ENCODE measurements at regions not wholly inside any gene's neighbourhood (a gene's known extent, or its start where the extent isn't known, plus 50 kb on each side); places are given as distances from the start of the nearest gene placed in this dataset.
A peak's percentile ranks its signal among the peaks of the same experiment; 100 is the strongest.
"Not testable (repeated sequence)": the region's sequence is repeated elsewhere in the genome, so short reads cannot be mapped to it uniquely, and the experiment has no call there.

- H3K9ac ChIP-seq (ENCODE audit: low read length); H3K27me3 ChIP-seq (ENCODE audit: control insufficient read depth, insufficient read depth, low read length); H3K36me3 ChIP-seq (ENCODE audit: control insufficient read depth, low read depth, low read length); H3K4me1 ChIP-seq (ENCODE audit: control insufficient read depth, low read depth, low read length); H3K4me3 ChIP-seq (ENCODE audit: low read length); H3K9me3 ChIP-seq (ENCODE audit: control insufficient read depth, low read depth, low read length); H3K27ac ChIP-seq (ENCODE audit: low read length): not testable (repeated sequence)
Measured at GRCh38 chr1:222470252-222470805, 77.6 kb downstream of the HHIPL2 start.

- no peak overlapping the region for H3K9ac ChIP-seq (ENCODE audit: low read length)
- no peaks in the 10 kb centered on the region for H3K36me3 ChIP-seq (ENCODE audit: control insufficient read depth, low read depth, low read length)
- no peaks in the 10 kb centered on the region for H3K4me1 ChIP-seq (ENCODE audit: control insufficient read depth, low read depth, low read length)
- H3K4me3 ChIP-seq (ENCODE audit: low read length) = no peak overlapping the region
- H3K27me3 ChIP-seq (ENCODE audit: control insufficient read depth, insufficient read depth, low read length) = no peaks in the 10 kb centered on the region
- H3K27ac ChIP-seq (ENCODE audit: low read length) = no peak overlapping the region
- H3K9me3 ChIP-seq (ENCODE audit: control insufficient read depth, low read depth, low read length) = no peaks in the 10 kb centered on the region
Measured at GRCh38 chr1:222466150-222466865, 81.6 kb downstream of the HHIPL2 start.

- H3K4me1 ChIP-seq (ENCODE audit: control insufficient read depth, low read depth, low read length) = no peaks in the 10 kb centered on the region
- peak overlapping the region; percentile 85 for H3K9ac ChIP-seq (ENCODE audit: low read length)
- peak overlapping the region; percentile 77 for H3K27ac ChIP-seq (ENCODE audit: low read length)
- no peaks in the 10 kb centered on the region for H3K9me3 ChIP-seq (ENCODE audit: control insufficient read depth, low read depth, low read length)
- H3K4me3 ChIP-seq (ENCODE audit: low read length) = peak overlapping the region; percentile 79
- H3K27me3 ChIP-seq (ENCODE audit: control insufficient read depth, insufficient read depth, low read length) = no peaks in the 10 kb centered on the region
- H3K36me3 ChIP-seq (ENCODE audit: control insufficient read depth, low read depth, low read length) = no peaks in the 10 kb centered on the region
Measured at GRCh38 chr1:222465211-222466041, 82.5 kb downstream of the HHIPL2 start.

- Histone ChIP-seq H3K9ac (ENCODE audit: low read length) (peak overlapping the region; percentile 46), H3K27ac (ENCODE audit: low read length) (no peak overlapping the region)
Measured at GRCh38 chr1:222464841-222465210, 83.1 kb downstream of the HHIPL2 start.

DNA sequence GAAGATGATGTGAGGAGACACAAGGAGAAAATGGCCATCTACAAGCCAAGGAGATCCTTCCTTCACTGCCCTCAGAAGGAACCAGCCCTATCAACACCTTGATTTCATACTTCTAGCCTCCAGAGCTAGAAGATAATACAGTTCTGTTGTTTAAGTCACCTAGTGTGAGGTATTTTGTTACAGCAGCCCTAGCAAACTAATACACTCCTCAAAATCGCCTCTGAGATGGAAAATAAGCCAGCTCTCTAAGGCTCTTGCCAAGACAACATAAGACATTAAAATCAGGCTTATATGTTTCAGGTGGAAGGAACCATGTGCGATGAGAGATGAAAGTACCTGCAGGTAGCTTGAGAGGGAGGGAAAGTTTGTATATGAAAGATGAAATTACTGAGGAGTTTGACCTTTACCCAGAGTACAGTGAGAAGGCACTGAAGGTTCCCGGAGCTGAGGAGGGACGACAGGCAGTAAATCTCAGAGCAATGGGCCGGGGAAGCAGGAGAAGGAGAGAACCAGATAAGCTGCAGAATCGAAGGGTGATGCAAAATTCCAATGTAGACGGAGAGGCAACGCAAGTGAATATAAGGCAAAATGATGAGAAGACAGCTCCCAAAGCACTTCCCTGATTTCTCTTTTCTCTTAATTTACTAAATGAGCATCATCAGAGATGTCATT lies 84.7 kb downstream of the HHIPL2 start:
- Histone ChIP-seq H3K9me3 (ENCODE audit: control insufficient read depth, low read depth, low read length) (no peaks in the 10 kb centered on the region), H3K9ac (ENCODE audit: low read length) (no peak overlapping the region), H3K27ac (ENCODE audit: low read length) (no peak overlapping the region), H3K27me3 (ENCODE audit: control insufficient read depth, insufficient read depth, low read length) (no peaks in the 10 kb centered on the region), H3K4me1 (ENCODE audit: control insufficient read depth, low read depth, low read length) (no peaks in the 10 kb centered on the region), H3K36me3 (ENCODE audit: control insufficient read depth, low read depth, low read length) (no peaks in the 10 kb centered on the region), H3K4me3 (ENCODE audit: low read length) (no peak overlapping the region)

More at GRCh38 chr1:222464841-222465210, 83.1 kb downstream of the HHIPL2 start:
- peak overlapping the region; percentile 79 for H3K4me3 ChIP-seq (ENCODE audit: low read length)
- no peaks in the 10 kb centered on the region for H3K36me3 ChIP-seq (ENCODE audit: control insufficient read depth, low read depth, low read length)
- no peaks in the 10 kb centered on the region for H3K4me1 ChIP-seq (ENCODE audit: control insufficient read depth, low read depth, low read length)
- H3K9me3 ChIP-seq (ENCODE audit: control insufficient read depth, low read depth, low read length) = no peaks in the 10 kb centered on the region
- no peaks in the 10 kb centered on the region for H3K27me3 ChIP-seq (ENCODE audit: control insufficient read depth, insufficient read depth, low read length)

- Histone ChIP-seq H3K36me3 (ENCODE audit: control insufficient read depth, low read depth, low read length) (no peaks in the 10 kb centered on the region), H3K27ac (ENCODE audit: low read length) (no peak overlapping the region), H3K27me3 (ENCODE audit: control insufficient read depth, insufficient read depth, low read length) (no peaks in the 10 kb centered on the region), H3K9me3 (ENCODE audit: control insufficient read depth, low read depth, low read length) (peaks cover 2% of the 10 kb centered on the region), H3K9ac (ENCODE audit: low read length) (no peak overlapping the region), H3K4me3 (ENCODE audit: low read length) (no peak overlapping the region), H3K4me1 (ENCODE audit: control insufficient read depth, low read depth, low read length) (no peaks in the 10 kb centered on the region)
Measured at GRCh38 chr1:222462601-222463000, 85.3 kb downstream of the HHIPL2 start.

GRCh38 chr1:222461941-222462340 lies 86.0 kb downstream of the HHIPL2 start:
- no peak overlapping the region for H3K4me3 ChIP-seq (ENCODE audit: low read length)
- H3K27me3 ChIP-seq (ENCODE audit: control insufficient read depth, insufficient read depth, low read length) = no peaks in the 10 kb centered on the region
- peaks cover 7% of the 10 kb centered on the region for H3K9me3 ChIP-seq (ENCODE audit: control insufficient read depth, low read depth, low read length)
- no peaks in the 10 kb centered on the region for H3K36me3 ChIP-seq (ENCODE audit: control insufficient read depth, low read depth, low read length)
- no peaks in the 10 kb centered on the region for H3K4me1 ChIP-seq (ENCODE audit: control insufficient read depth, low read depth, low read length)
- H3K27ac ChIP-seq (ENCODE audit: low read length) = no peak overlapping the region
- no peak overlapping the region for H3K9ac ChIP-seq (ENCODE audit: low read length)

- Histone ChIP-seq H3K9me3 (ENCODE audit: control insufficient read depth, low read depth, low read length) (peaks cover 7% of the 10 kb centered on the region), H3K4me1 (ENCODE audit: control insufficient read depth, low read depth, low read length) (no peaks in the 10 kb centered on the region), H3K4me3 (ENCODE audit: low read length) (no peak overlapping the region), H3K27me3 (ENCODE audit: control insufficient read depth, insufficient read depth, low read length) (no peaks in the 10 kb centered on the region), H3K27ac (ENCODE audit: low read length) (no peak overlapping the region), H3K36me3 (ENCODE audit: control insufficient read depth, low read depth, low read length) (no peaks in the 10 kb centered on the region), H3K9ac (ENCODE audit: low read length) (no peak overlapping the region)
Measured at GRCh38 chr1:222459652-222460051, 88.3 kb downstream of the HHIPL2 start.

- H3K9me3 ChIP-seq (ENCODE audit: control insufficient read depth, low read depth, low read length) = peaks cover 7% of the 10 kb centered on the region
- H3K27ac ChIP-seq (ENCODE audit: low read length) = no peak overlapping the region
- no peak overlapping the region for H3K4me3 ChIP-seq (ENCODE audit: low read length)
- no peaks in the 10 kb centered on the region for H3K27me3 ChIP-seq (ENCODE audit: control insufficient read depth, insufficient read depth, low read length)
- no peaks in the 10 kb centered on the region for H3K36me3 ChIP-seq (ENCODE audit: control insufficient read depth, low read depth, low read length)
- H3K9ac ChIP-seq (ENCODE audit: low read length) = no peak overlapping the region
- H3K4me1 ChIP-seq (ENCODE audit: control insufficient read depth, low read depth, low read length) = no peaks in the 10 kb centered on the region
Measured at GRCh38 chr1:222457513-222457912, 90.4 kb downstream of the HHIPL2 start.

- Histone ChIP-seq H3K27me3 (ENCODE audit: control insufficient read depth, insufficient read depth, low read length) (no peaks in the 10 kb centered on the region), H3K27ac (ENCODE audit: low read length) (no peak overlapping the region), H3K9me3 (ENCODE audit: control insufficient read depth, low read depth, low read length) (peaks cover 7% of the 10 kb centered on the region), H3K4me3 (ENCODE audit: low read length) (no peak overlapping the region), H3K4me1 (ENCODE audit: control insufficient read depth, low read depth, low read length) (no peaks in the 10 kb centered on the region), H3K9ac (ENCODE audit: low read length) (no peak overlapping the region), H3K36me3 (ENCODE audit: control insufficient read depth, low read depth, low read length) (no peaks in the 10 kb centered on the region)
Measured at GRCh38 chr1:222457084-222457483, 90.8 kb downstream of the HHIPL2 start.

GRCh38 chr1:222455188-222455879 lies 92.6 kb downstream of the HHIPL2 start:
- peaks cover 7% of the 10 kb centered on the region for H3K9me3 ChIP-seq (ENCODE audit: control insufficient read depth, low read depth, low read length)
- no peaks in the 10 kb centered on the region for H3K27me3 ChIP-seq (ENCODE audit: control insufficient read depth, insufficient read depth, low read length)
- H3K36me3 ChIP-seq (ENCODE audit: control insufficient read depth, low read depth, low read length) = no peaks in the 10 kb centered on the region
- no peak overlapping the region for H3K4me3 ChIP-seq (ENCODE audit: low read length)
- H3K4me1 ChIP-seq (ENCODE audit: control insufficient read depth, low read depth, low read length) = no peaks in the 10 kb centered on the region
- H3K9ac ChIP-seq (ENCODE audit: low read length) = no peak overlapping the region
- no peak overlapping the region for H3K27ac ChIP-seq (ENCODE audit: low read length)
